GM12872 (cell line): ENCODE measurements at regions not wholly inside any gene's neighbourhood (a gene's known extent, or its start where the extent isn't known, plus 50 kb on each side); places are given as distances from the start of the nearest gene placed in this dataset.

ENCODE experiments used
- TF ChIP-seq, protein P1 (sequence below): IDR thresholded peaks from 3 replicates; pipeline ENCODE4 v1.5.1; 2011; ENCODE audit warnings: low read depth, mild to moderate bottlenecking, low read length, moderate library complexity; ENCODE audit not compliant: insufficient read depth

DNA sequence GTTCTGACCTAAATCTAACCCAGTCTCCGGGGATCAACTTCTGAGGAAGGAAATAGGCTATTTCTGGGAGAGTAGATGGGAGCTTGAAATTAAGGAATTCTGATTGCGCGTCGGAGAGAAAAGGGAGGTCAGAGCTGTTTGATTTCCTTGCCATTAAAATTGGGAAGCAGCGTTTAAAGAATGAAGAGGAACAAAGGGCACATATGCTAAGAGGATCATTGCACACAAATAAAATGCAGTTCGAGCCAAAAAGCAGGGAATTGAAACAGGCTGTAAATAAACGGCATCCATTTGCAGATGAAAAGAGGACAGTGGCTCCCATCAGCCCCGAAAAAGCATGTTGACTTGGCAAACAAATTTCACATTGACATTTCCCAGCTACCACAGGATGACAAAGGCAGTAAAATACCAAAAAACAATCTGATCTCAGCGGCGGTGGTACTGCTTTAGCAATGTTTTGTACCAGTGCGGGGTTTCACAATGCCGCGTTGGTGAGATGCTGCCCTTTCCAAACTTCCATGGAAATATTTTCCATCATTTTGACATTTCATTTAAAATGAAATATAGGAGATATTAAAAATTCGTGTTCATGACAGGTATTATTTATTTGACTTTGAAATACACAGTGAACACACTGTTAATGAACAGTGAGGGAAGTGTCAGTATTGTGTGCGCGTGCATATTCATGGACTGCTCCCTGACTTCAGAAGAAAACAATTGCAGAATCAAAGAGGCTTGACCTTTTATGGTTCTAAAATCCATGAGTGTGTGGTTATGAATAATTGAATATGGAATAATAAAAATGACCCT lies 108.8 kb downstream of the SQOR start:
- TF ChIP-seq, protein P1, sequence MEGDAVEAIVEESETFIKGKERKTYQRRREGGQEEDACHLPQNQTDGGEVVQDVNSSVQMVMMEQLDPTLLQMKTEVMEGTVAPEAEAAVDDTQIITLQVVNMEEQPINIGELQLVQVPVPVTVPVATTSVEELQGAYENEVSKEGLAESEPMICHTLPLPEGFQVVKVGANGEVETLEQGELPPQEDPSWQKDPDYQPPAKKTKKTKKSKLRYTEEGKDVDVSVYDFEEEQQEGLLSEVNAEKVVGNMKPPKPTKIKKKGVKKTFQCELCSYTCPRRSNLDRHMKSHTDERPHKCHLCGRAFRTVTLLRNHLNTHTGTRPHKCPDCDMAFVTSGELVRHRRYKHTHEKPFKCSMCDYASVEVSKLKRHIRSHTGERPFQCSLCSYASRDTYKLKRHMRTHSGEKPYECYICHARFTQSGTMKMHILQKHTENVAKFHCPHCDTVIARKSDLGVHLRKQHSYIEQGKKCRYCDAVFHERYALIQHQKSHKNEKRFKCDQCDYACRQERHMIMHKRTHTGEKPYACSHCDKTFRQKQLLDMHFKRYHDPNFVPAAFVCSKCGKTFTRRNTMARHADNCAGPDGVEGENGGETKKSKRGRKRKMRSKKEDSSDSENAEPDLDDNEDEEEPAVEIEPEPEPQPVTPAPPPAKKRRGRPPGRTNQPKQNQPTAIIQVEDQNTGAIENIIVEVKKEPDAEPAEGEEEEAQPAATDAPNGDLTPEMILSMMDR = no peak

DNA sequence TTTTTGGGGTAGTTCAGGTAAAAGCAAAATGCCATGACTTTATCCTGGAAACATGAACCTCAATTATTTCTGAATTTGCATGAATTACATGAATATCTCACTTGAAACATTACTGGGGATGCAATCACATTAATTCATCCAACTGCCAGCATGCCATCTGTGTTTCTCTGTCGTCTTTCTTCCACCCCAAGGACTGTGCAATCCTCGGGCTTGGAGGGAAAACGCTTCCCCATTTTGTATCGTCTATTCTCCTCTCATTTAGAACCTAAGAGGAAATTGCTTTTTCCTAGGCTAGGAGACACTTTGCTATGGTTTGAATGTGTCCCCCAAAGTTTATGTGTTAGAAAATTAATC lies 109.4 kb downstream of the SQOR start:
- TF ChIP-seq, protein P1 = no peak

DNA sequence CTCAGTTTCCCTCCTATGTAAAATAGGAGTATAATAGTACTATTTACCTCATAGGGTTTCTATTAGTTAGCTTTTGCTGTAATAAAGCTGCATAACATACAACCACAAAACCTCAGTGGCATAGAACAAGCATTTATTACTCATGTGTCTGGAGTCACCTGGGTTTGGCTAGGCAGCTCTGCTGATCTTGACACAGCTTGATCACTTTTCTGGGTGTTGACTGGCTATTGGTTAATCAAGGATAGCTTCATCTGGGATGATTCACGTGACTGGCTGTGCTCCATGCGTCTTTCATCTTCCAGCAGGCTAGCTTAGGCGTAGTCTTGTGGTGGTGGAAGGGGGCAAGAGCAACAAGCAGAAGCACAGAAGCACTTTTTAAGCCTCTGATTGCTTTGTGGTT lies 112.6 kb downstream of the SQOR start:
- TF ChIP-seq, protein P1 = no peak

DNA sequence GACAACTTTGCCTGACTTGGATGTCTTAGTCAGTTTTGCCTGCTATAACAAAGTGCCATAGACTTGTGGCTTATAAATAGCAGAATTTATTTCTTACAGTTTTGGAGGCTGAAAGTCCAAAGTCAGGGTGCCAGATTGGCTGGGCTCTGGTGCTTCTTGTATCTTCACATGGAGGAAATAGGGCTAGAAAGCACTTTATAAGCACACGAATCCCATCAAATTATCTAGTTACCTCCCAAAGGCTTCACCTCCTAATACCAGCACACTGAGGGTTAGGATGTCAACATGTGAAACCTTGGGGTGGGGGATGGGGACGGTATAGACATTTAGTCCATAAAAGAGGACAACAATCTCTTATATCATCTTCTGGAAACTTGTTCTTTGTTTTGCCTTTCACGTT lies 116.8 kb downstream of the SQOR start:
- TF ChIP-seq, protein P1 = no peak

DNA sequence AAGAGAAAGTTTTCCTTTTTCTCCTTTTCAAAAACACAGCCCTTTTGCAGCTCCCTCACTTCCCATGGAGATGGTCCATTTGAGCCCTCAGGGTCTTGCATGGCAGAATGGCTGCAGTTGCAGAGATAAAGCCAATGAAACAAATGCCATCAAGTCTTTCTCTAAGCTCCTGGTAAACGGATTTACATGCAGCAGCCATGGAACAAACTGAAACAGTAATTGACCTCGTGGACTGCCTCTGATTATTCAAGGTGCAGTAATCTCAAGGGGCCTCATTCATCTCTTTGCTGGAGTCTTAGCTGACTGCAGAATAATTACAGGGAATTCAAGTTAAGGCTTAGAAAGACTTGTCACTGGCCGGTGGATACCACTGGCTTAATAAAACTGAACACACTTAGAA lies 125.1 kb downstream of the SQOR start:
- TF ChIP-seq, protein P1 = no peak

DNA sequence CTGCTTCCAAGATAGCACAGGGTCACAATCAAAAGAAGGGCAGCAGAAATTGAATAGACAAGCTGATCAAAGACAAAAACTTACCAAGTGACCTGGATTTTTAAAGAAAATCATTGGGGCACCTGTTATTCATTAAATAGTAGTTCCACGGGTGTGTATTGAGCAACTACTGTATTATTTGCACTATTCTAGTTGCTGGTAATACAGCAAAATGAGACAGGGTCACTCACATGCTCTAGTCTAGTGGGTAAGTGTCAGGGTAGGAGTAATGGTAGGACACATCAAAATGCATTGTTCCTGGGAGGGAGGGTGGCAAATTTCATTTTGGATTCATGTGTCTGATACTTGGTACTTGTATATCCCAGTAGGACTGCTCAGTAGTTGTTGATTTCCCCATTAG lies 127.9 kb downstream of the SQOR start:
- TF ChIP-seq, protein P1 = no peak

GRCh38 chr15:45763170-45763869 lies 128.5 kb downstream of the SQOR start:
- TF ChIP-seq, protein P1 = no peak
